Neural progenitor cell (in vitro differentiated cells): ENCODE measurements at regions not wholly inside any gene's neighbourhood (a gene's known extent, or its start where the extent isn't known, plus 50 kb on each side); places are given as distances from the start of the nearest gene placed in this dataset.

Experiments
- DNase-seq: peaks from one replicate; pipeline ENCODE4 v3.0.0-alpha.2; 2016; ENCODE audit warnings: low spot score
- H2AFZ ChIP-seq: fragments of 200-600 bp; sonication (generic); replicated peaks from 2 replicates; pipeline ENCODE4 v1.6.1; 2016; ENCODE audit warnings: antibody characterized with exemption
- H3F3A ChIP-seq: fragments of 200-600 bp; sonication (generic); 2 replicates; pipeline ENCODE4 v1.6.1; 2016; ENCODE audit warnings: antibody characterized with exemption, low read depth
- H3K27ac ChIP-seq: fragments of 200-600 bp; sonication (generic); 2 replicates; pipeline ENCODE4 v1.5.1; 2016; ENCODE audit warnings: mild to moderate bottlenecking
- H3K27me3 ChIP-seq: fragments of 200-600 bp; sonication (generic); 2 replicates; pipeline ENCODE4 v1.6.1; 2016; ENCODE audit warnings: mild to moderate bottlenecking, moderate library complexity
- H3K36me3 ChIP-seq: fragments of 200-600 bp; sonication (generic); 2 replicates; pipeline ENCODE4 v1.5.1; 2016
- H3K4me1 ChIP-seq: fragments of 200-600 bp; sonication (generic); 2 replicates; pipeline ENCODE4 v1.6.1; 2016; ENCODE audit warnings: mixed run types
- H3K4me2 ChIP-seq: fragments of 200-600 bp; sonication (generic); 2 replicates; pipeline ENCODE4 v1.6.1; 2016
- H3K4me3 ChIP-seq: fragments of 200-600 bp; sonication (generic); 2 replicates; pipeline ENCODE4 v1.5.1; 2016
- H3K79me2 ChIP-seq: fragments of 200-600 bp; sonication (generic); 2 replicates; pipeline ENCODE4 v1.6.1; 2016; ENCODE audit warnings: low read depth
- H3K9ac ChIP-seq: fragments of 200-600 bp; sonication (generic); 2 replicates; pipeline ENCODE4 v1.6.1; 2016
- H3K9me3 ChIP-seq: fragments of 200-600 bp; sonication (generic); 2 replicates; pipeline ENCODE4 v1.5.1; 2016; ENCODE audit warnings: low read depth
- H4K20me1 ChIP-seq: fragments of 200-600 bp; sonication (generic); 2 replicates; pipeline ENCODE4 v1.6.1; 2016; ENCODE audit warnings: low read depth
- H3K27ac Mint-ChIP-seq: 3 replicates; pipeline ENCODE4 v1.8.0; 2021; ENCODE audit warnings: mixed read lengths
- H3K27me3 Mint-ChIP-seq: 2 replicates; pipeline ENCODE4 v1.8.0; 2022; ENCODE audit warnings: low read depth, mild to moderate bottlenecking, inconsistent platforms, moderate library complexity, mixed read lengths; ENCODE audit not compliant: insufficient read depth
- H3K36me3 Mint-ChIP-seq: 3 replicates; pipeline ENCODE4 v1.8.0; 2021; ENCODE audit warnings: mixed read lengths
- H3K4me1 Mint-ChIP-seq: 3 replicates; pipeline ENCODE4 v1.8.0; 2021; ENCODE audit warnings: mixed read lengths
- H3K4me3 Mint-ChIP-seq: 3 replicates; pipeline ENCODE4 v1.8.0; 2021; ENCODE audit warnings: mild to moderate bottlenecking, moderate library complexity, mixed read lengths
- H3K9me3 Mint-ChIP-seq: 3 replicates; pipeline ENCODE4 v1.8.0; 2020; ENCODE audit warnings: mixed read lengths
- CTCF ChIP-seq: fragments of 200-600 bp; sonication (generic); IDR thresholded peaks from 2 replicates; pipeline ENCODE4 v1.5.1; 2017; ENCODE audit warnings: antibody characterized with exemption, mild to moderate bottlenecking
- EZH2 ChIP-seq: fragments of 200-600 bp; sonication (generic); IDR thresholded peaks from 2 replicates; pipeline ENCODE4 v1.6.1; 2017; ENCODE audit warnings: antibody characterized with exemption, mild to moderate bottlenecking, moderate library complexity
- EZH2phosphoT487 ChIP-seq: fragments of 200-600 bp; sonication (generic); IDR thresholded peaks from 2 replicates; pipeline ENCODE4 v1.6.1; 2017; ENCODE audit warnings: antibody characterized with exemption

- Mint-ChIP-seq H3K27me3 (peaks cover 3% of the 10 kb centered on the region), H3K36me3 (peaks cover 9% of the 10 kb centered on the region), H3K4me3 (no peak overlapping the region), H3K9me3 (peaks cover 16% of the 10 kb centered on the region), H3K4me1 (peaks cover 25% of the 10 kb centered on the region), H3K27ac (no peak overlapping the region)
- Histone ChIP-seq H2AFZ (no peak overlapping the region), H3K4me3 (no peak overlapping the region), H3K79me2 (no peaks in the 10 kb centered on the region), H3K36me3 (no peaks in the 10 kb centered on the region), H3F3A (no peaks in the 10 kb centered on the region), H3K9ac (no peak overlapping the region), H3K27me3 (no peaks in the 10 kb centered on the region), H3K9me3 (no peaks in the 10 kb centered on the region), H4K20me1 (no peaks in the 10 kb centered on the region), H3K4me1 (peaks cover 6% of the 10 kb centered on the region), H3K27ac (no peak overlapping the region), H3K4me2 (no peak overlapping the region)
- DNase-seq = no peak
- no peak for TF ChIP-seq CTCF
- no peak for TF ChIP-seq EZH2phosphoT487
- no peak for TF ChIP-seq EZH2
These were observed 287.9 kb upstream of the NEBL start for GRCh38 chr10:21184984-21185383.

DNA sequence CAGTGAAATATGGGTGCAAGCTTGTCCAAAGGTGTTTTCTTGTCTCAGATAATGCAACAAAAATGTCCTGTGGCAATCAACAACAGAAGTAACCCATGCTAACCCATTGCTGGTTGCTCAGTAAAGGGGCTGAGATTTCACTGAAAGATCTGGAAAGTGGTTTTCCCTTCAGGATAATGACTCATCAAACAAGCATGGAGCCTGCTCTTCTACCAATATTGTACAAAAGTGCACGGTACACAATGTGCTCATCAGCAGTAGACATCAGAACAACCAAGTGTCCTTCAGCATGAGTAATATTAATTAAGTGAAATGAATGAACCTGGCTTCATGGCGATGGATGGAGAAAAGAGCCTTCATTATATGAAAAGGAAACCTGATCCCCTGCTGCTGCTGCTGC lies 287.1 kb upstream of the NEBL start:
- H3F3A ChIP-seq = no peaks in the 10 kb centered on the region
- peaks cover 22% of the 10 kb centered on the region for H3K9me3 Mint-ChIP-seq
- H3K79me2 ChIP-seq = no peaks in the 10 kb centered on the region
- H3K27ac Mint-ChIP-seq = no peak overlapping the region
- no peak for DNase-seq
- H3K4me1 ChIP-seq = peaks cover 6% of the 10 kb centered on the region
- peaks cover 25% of the 10 kb centered on the region for H3K4me1 Mint-ChIP-seq
- H3K9me3 ChIP-seq = no peaks in the 10 kb centered on the region
- no peak overlapping the region for H3K4me2 ChIP-seq
- no peaks in the 10 kb centered on the region for H3K36me3 ChIP-seq
- no peaks in the 10 kb centered on the region for H3K27me3 ChIP-seq
- no peak overlapping the region for H3K4me3 ChIP-seq
- no peak overlapping the region for H3K4me3 Mint-ChIP-seq
- H3K9ac ChIP-seq = no peak overlapping the region
- peaks cover 13% of the 10 kb centered on the region for H3K36me3 Mint-ChIP-seq
- H3K27me3 Mint-ChIP-seq = peaks cover 5% of the 10 kb centered on the region
- TF ChIP-seq CTCF = no peak
- no peak for TF ChIP-seq EZH2phosphoT487
- no peak for TF ChIP-seq EZH2
- H3K27ac ChIP-seq = no peak overlapping the region
- no peaks in the 10 kb centered on the region for H4K20me1 ChIP-seq
- no peak overlapping the region for H2AFZ ChIP-seq

DNA sequence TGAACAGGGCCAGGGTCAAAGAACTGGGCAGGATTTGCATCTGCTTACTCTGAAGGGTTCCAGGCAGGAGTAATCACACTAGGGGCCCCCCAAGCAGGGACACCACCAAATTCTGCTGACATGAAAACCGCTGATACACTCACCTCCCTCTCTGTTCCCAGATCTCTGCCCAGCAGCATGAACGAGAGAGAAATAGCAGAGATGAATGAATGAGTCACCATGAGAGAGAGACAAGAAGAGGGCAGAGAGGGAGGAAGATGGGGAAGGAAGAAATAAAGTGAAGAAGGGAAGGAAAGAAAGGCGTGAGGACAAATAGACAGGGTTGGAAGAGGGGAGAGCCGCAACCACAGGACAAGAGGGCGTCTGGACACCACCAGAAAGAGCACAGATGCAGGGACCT lies 285.9 kb upstream of the NEBL start:
- TF ChIP-seq EZH2 (no peak), CTCF (no peak), EZH2phosphoT487 (no peak)
- H3K36me3 ChIP-seq = no peaks in the 10 kb centered on the region
- H3F3A ChIP-seq = no peaks in the 10 kb centered on the region
- no peak overlapping the region for H3K4me2 ChIP-seq
- H2AFZ ChIP-seq = no peak overlapping the region
- Mint-ChIP-seq H3K4me3 (no peak overlapping the region), H3K27me3 (peaks cover 6% of the 10 kb centered on the region), H3K9me3 (peaks cover 25% of the 10 kb centered on the region), H3K36me3 (peaks cover 10% of the 10 kb centered on the region), H3K4me1 (peaks cover 33% of the 10 kb centered on the region), H3K27ac (no peak overlapping the region)
- no peaks in the 10 kb centered on the region for H4K20me1 ChIP-seq
- no peaks in the 10 kb centered on the region for H3K79me2 ChIP-seq
- H3K9me3 ChIP-seq = no peaks in the 10 kb centered on the region
- H3K27ac ChIP-seq = no peak overlapping the region
- no peaks in the 10 kb centered on the region for H3K27me3 ChIP-seq
- H3K9ac ChIP-seq = no peak overlapping the region
- peaks cover 6% of the 10 kb centered on the region for H3K4me1 ChIP-seq
- no peak overlapping the region for H3K4me3 ChIP-seq
- DNase-seq = no peak

GRCh38 chr10:21181451-21181850 lies 284.3 kb upstream of the NEBL start:
- Histone ChIP-seq H4K20me1 (no peaks in the 10 kb centered on the region), H3K27ac (no peak overlapping the region), H3K36me3 (no peaks in the 10 kb centered on the region), H3K27me3 (no peaks in the 10 kb centered on the region), H3F3A (no peaks in the 10 kb centered on the region), H3K9ac (no peak overlapping the region), H3K4me2 (no peak overlapping the region), H3K4me1 (peaks cover 6% of the 10 kb centered on the region), H3K4me3 (no peak overlapping the region), H2AFZ (no peak overlapping the region), H3K79me2 (no peaks in the 10 kb centered on the region), H3K9me3 (no peaks in the 10 kb centered on the region)
- no peak overlapping the region for H3K27ac Mint-ChIP-seq
- TF ChIP-seq CTCF = no peak
- no peak for TF ChIP-seq EZH2phosphoT487
- no peak for TF ChIP-seq EZH2
- peaks cover 13% of the 10 kb centered on the region for H3K36me3 Mint-ChIP-seq
- DNase-seq = no peak
- no peak overlapping the region for H3K4me3 Mint-ChIP-seq
- peaks cover 41% of the 10 kb centered on the region for H3K4me1 Mint-ChIP-seq
- peaks cover 6% of the 10 kb centered on the region for H3K27me3 Mint-ChIP-seq
- peaks cover 27% of the 10 kb centered on the region for H3K9me3 Mint-ChIP-seq
